Activated CD4-positive, alpha-beta memory T cell treated with anti-CD3 and anti-CD28 coated beads for 36 hours (primary cell): ENCODE measurements at regions not wholly inside any gene's neighbourhood (a gene's known extent, or its start where the extent isn't known, plus 50 kb on each side); places are given as distances from the start of the nearest gene placed in this dataset.
"Not testable (repeated sequence)": the region's sequence is repeated elsewhere in the genome, so short reads cannot be mapped to it uniquely, and the experiment has no call there.

ENCODE experiments used
- CTCF ChIA-PET: fragments of 350-600 bp; sonication (Branson Sonifier 250); formaldehyde crosslinking; loops from one replicate; lab custom pipeline; 2021; ENCODE audit warnings: antibody characterized with exemption, inconsistent platforms; lab: Charles Lee
- POLR2A ChIA-PET: fragments of 350-600 bp; sonication (Branson Sonifier 250); formaldehyde crosslinking; loops from one replicate; lab custom pipeline; 2021; ENCODE audit warnings: antibody characterized with exemption; lab: Charles Lee
- DNase-seq: peaks from one replicate; pipeline ENCODE4 v3.0.0-alpha.2; 2020
- H3K27ac Mint-ChIP-seq: one replicate; pipeline ENCODE4 v1.8.0; 2021; ENCODE audit warnings: mixed read lengths
- H3K27me3 Mint-ChIP-seq: one replicate; pipeline ENCODE4 v1.8.0; 2021; ENCODE audit warnings: mixed read lengths
- H3K36me3 Mint-ChIP-seq: one replicate; pipeline ENCODE4 v1.8.0; 2021; ENCODE audit warnings: mixed read lengths
- H3K4me1 Mint-ChIP-seq: one replicate; pipeline ENCODE4 v1.8.0; 2021; ENCODE audit warnings: low read depth, mixed read lengths
- H3K4me3 Mint-ChIP-seq: one replicate; pipeline ENCODE4 v1.8.0; 2021; ENCODE audit warnings: mild to moderate bottlenecking, mixed read lengths
- H3K9me3 Mint-ChIP-seq: one replicate; pipeline ENCODE4 v1.8.0; 2021; ENCODE audit warnings: mixed read lengths
- intact Hi-C: fragments of 100-400 bp; cut with micrococcal nuclease; formaldehyde crosslinking; loops from one replicate; pipeline ENCODE4 v1.15.1; 2023

- POLR2A ChIA-PET, result no interaction called here
- H3K4me3 Mint-ChIP-seq, result no peak overlapping the region
- peaks cover 4% of the 10 kb centered on the region for H3K4me1 Mint-ChIP-seq
- H3K27ac Mint-ChIP-seq, result no peak overlapping the region
- no peaks in the 10 kb centered on the region for H3K36me3 Mint-ChIP-seq
- CTCF ChIA-PET, result interaction anchor here (0.7 to 3.4 kb wide), 11 partner anchors 10 to 1515 kb away, joined by 3 to 30 read pairs (median 3); no protein-coding TSS in a partner anchor
- intact Hi-C loops, result loop anchor here (1.0 to 10.0 kb wide), 3 partner anchors 70 to 404 kb away; no protein-coding TSS in a partner anchor
- DNase-seq, result no peak
- peaks cover 3% of the 10 kb centered on the region for H3K9me3 Mint-ChIP-seq
- H3K27me3 Mint-ChIP-seq, result peaks cover 30% of the 10 kb centered on the region
Measured at GRCh38 chr15:78708713-78709260, 67.8 kb upstream of the CHRNB4 start.

GRCh38 chr15:78706481-78707235, 65.6 kb upstream of the CHRNB4 start:
- H3K27ac Mint-ChIP-seq, POLR2A ChIA-PET, H3K36me3 Mint-ChIP-seq, DNase-seq, H3K9me3 Mint-ChIP-seq, H3K4me3 Mint-ChIP-seq, H3K4me1 Mint-ChIP-seq: not testable (repeated sequence)
- intact Hi-C loops, result loop anchor here (10.0 kb wide), 1 partner anchor 402 kb away; no protein-coding TSS in a partner anchor
- peaks cover 32% of the 10 kb centered on the region for H3K27me3 Mint-ChIP-seq
- CTCF ChIA-PET, result interaction anchor here (3.4 kb wide), 1 partner anchor 87 kb away, joined by 28 read pairs; no protein-coding TSS in a partner anchor

GRCh38 chr15:78703334-78704056, 62.5 kb upstream of the CHRNB4 start:
- POLR2A ChIA-PET, H3K4me3 Mint-ChIP-seq, H3K27ac Mint-ChIP-seq, H3K4me1 Mint-ChIP-seq, H3K36me3 Mint-ChIP-seq, DNase-seq, H3K9me3 Mint-ChIP-seq: not testable (repeated sequence)
- CTCF ChIA-PET, result interaction anchor here (1.0 kb wide), 1 partner anchor 47 kb away, joined by 3 read pairs; no protein-coding TSS in a partner anchor
- H3K27me3 Mint-ChIP-seq, result peaks cover 27% of the 10 kb centered on the region
- intact Hi-C loops, result loop anchor here (10.0 kb wide), 1 partner anchor 399 kb away; no protein-coding TSS in a partner anchor

- ChIA-PET CTCF (interaction anchor here (1.0 kb wide), 1 partner anchor 48 kb away, joined by 3 read pairs; no protein-coding TSS in a partner anchor), POLR2A (no interaction called here)
- peaks cover 3% of the 10 kb centered on the region for H3K9me3 Mint-ChIP-seq
- H3K4me3 Mint-ChIP-seq, result no peak overlapping the region
- no peak for DNase-seq
- no peaks in the 10 kb centered on the region for H3K36me3 Mint-ChIP-seq
- intact Hi-C loops, result loop anchor here (10.0 kb wide), 1 partner anchor 398 kb away; no protein-coding TSS in a partner anchor
- peaks cover 25% of the 10 kb centered on the region for H3K27me3 Mint-ChIP-seq
- H3K27ac Mint-ChIP-seq, result no peak overlapping the region
- H3K4me1 Mint-ChIP-seq, result no peaks in the 10 kb centered on the region
Measured at GRCh38 chr15:78702609-78703333, 61.8 kb upstream of the CHRNB4 start.

GRCh38 chr15:78697449-78697848, 56.4 kb upstream of the CHRNB4 start:
- Mint-ChIP-seq H3K9me3 (no peaks in the 10 kb centered on the region), H3K27me3 (peaks cover 5% of the 10 kb centered on the region), H3K27ac (no peak overlapping the region), H3K4me1 (no peaks in the 10 kb centered on the region), H3K36me3 (no peaks in the 10 kb centered on the region), H3K4me3 (no peak overlapping the region)
- POLR2A ChIA-PET, result no interaction called here
- no peak for DNase-seq
- intact Hi-C loops, result no loop called here
- CTCF ChIA-PET, result interaction anchor here (1.5 kb wide), 1 partner anchor 12 kb away, joined by 3 read pairs; no protein-coding TSS in a partner anchor

GRCh38 chr15:78696436-78696835, 55.4 kb upstream of the CHRNB4 start:
- H3K4me3 Mint-ChIP-seq, result no peak overlapping the region
- ChIA-PET CTCF (interaction anchor here (1.5 kb wide), 1 partner anchor 13 kb away, joined by 3 read pairs; no protein-coding TSS in a partner anchor), POLR2A (no interaction called here)
- H3K4me1 Mint-ChIP-seq, result no peaks in the 10 kb centered on the region
- no peaks in the 10 kb centered on the region for H3K9me3 Mint-ChIP-seq
- H3K36me3 Mint-ChIP-seq, result no peaks in the 10 kb centered on the region
- no peak for DNase-seq
- intact Hi-C loops, result no loop called here
- H3K27ac Mint-ChIP-seq, result no peak overlapping the region
- H3K27me3 Mint-ChIP-seq, result peaks cover 3% of the 10 kb centered on the region

- CTCF ChIA-PET, result no interaction called here
- intact Hi-C loops, result no loop called here
- Mint-ChIP-seq H3K9me3 (no peaks in the 10 kb centered on the region), H3K36me3 (no peaks in the 10 kb centered on the region), H3K4me3 (no peak overlapping the region), H3K27me3 (peaks cover under 1% of the 10 kb centered on the region), H3K4me1 (no peaks in the 10 kb centered on the region), H3K27ac (no peak overlapping the region)
- POLR2A ChIA-PET, result no interaction called here
- no peak for DNase-seq
Measured at GRCh38 chr15:78695854-78696253, 54.8 kb upstream of the CHRNB4 start.

GRCh38 chr15:78695046-78695671, 54.1 kb upstream of the CHRNB4 start:
- no peak for DNase-seq
- H3K4me1 Mint-ChIP-seq, result no peaks in the 10 kb centered on the region
- ChIA-PET POLR2A (no interaction called here), CTCF (no interaction called here)
- intact Hi-C loops, result no loop called here
- no peak overlapping the region for H3K27ac Mint-ChIP-seq
- no peak overlapping the region for H3K4me3 Mint-ChIP-seq
- H3K27me3 Mint-ChIP-seq, result no peaks in the 10 kb centered on the region
- H3K9me3 Mint-ChIP-seq, result no peaks in the 10 kb centered on the region
- no peaks in the 10 kb centered on the region for H3K36me3 Mint-ChIP-seq

GRCh38 chr15:78691851-78692421, 50.9 kb upstream of the CHRNB4 start:
- no peaks in the 10 kb centered on the region for H3K4me1 Mint-ChIP-seq
- POLR2A ChIA-PET, result no interaction called here
- no peak overlapping the region for H3K4me3 Mint-ChIP-seq
- H3K27me3 Mint-ChIP-seq, result no peaks in the 10 kb centered on the region
- no peaks in the 10 kb centered on the region for H3K36me3 Mint-ChIP-seq
- no peak overlapping the region for H3K27ac Mint-ChIP-seq
- H3K9me3 Mint-ChIP-seq, result no peaks in the 10 kb centered on the region
- intact Hi-C loops, result no loop called here
- no peak for DNase-seq
- CTCF ChIA-PET, result no interaction called here

- Mint-ChIP-seq H3K4me3 (no peak overlapping the region), H3K9me3 (no peaks in the 10 kb centered on the region), H3K4me1 (no peaks in the 10 kb centered on the region), H3K27me3 (no peaks in the 10 kb centered on the region), H3K36me3 (no peaks in the 10 kb centered on the region), H3K27ac (no peak overlapping the region)
- POLR2A ChIA-PET, result no interaction called here
- CTCF ChIA-PET, result no interaction called here
- intact Hi-C loops, result no loop called here
- DNase-seq, result no peak
Measured at GRCh38 chr15:78691167-78691850, 50.3 kb upstream of the CHRNB4 start.
